ENCODE measurements at regions not wholly inside any gene's neighbourhood (a gene's known extent, or its start where the extent isn't known, plus 50 kb on each side); places are given as distances from the start of the nearest gene placed in this dataset.
"Not testable (repeated sequence)": the region's sequence is repeated elsewhere in the genome, so short reads cannot be mapped to it uniquely, and the experiment has no call there.

- H3K9me3 ChIP-seq, DNase-seq, ATAC-seq: not testable (repeated sequence)
These were observed 73.5 kb downstream of the NPIPA8 start for GRCh38 chr16:18263046-18263445.

DNA sequence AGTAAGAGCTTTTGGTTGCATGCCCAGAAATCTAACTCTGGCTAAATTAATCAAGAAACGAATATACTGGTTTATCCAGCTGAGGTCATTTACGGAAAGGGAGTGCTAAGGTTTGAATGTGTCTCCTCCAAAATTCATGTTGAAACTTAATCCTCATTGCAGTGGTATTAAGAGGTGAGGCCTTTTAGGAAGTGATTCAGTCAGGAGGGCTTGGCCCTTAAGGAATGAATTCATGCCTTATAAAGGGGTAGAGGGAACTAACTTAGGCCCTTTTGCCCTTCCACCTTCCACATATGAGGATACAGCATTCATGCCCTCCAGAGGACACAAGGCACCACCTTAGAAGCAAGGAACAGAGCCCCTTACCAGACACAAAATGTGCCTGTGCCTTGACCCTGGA is 74.7 kb downstream of the NPIPA8 start:
- intact Hi-C loops (cut with DNase I); ATAC-seq; H3K9me3 ChIP-seq; H3K4me1 ChIP-seq; H3K4me3 ChIP-seq; H3K36me3 ChIP-seq; H3K27me3 ChIP-seq; H3K27ac ChIP-seq; DNase-seq: not testable (repeated sequence)

More at GRCh38 chr16:18263046-18263445, 73.5 kb downstream of the NPIPA8 start:
- H3K36me3 ChIP-seq; H3K4me1 ChIP-seq; H3K4me3 ChIP-seq; intact Hi-C loops (cut with DNase I); H3K27ac ChIP-seq; H3K27me3 ChIP-seq: not testable (repeated sequence)

DNA sequence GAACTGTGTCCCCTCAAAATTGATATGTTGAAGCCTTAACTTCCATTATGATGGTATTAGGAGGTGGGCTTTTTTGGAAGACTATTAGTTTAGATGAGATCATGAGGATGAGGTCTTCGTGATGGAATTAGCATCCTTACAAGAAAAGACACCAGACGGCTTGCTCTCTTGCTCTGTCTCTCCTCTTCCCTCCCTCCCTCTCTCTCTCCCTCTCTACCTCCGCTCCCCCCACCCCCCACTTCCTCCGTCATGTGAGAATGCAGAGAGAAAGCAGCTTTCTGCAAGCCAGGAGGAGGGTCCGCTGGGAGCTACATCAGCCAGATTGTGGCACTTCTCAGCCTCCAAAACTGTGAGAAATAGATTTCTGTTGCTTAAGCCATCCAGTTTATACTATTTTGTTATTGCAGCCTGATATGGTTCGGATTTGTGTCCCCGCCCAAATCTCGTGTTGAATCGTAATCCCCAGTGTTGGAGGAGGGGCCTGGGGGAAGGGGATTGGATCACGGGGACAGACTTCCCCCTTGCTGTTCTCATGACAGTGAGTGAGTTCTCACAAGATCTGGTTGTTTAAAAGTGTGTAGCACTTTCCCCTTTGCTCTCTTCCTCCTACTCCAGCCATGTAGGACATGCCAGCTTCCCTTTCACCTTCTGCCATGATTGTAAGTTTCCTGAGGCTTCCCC is 76.9 kb downstream of the NPIPA8 start:
- ATAC-seq; H3K9me3 ChIP-seq; H3K36me3 ChIP-seq; DNase-seq; H3K27me3 ChIP-seq; intact Hi-C loops (cut with DNase I); H3K27ac ChIP-seq; H3K4me3 ChIP-seq; H3K4me1 ChIP-seq: not testable (repeated sequence)

- H3K36me3 ChIP-seq; H3K27ac ChIP-seq; ATAC-seq; intact Hi-C loops (cut with DNase I); DNase-seq; H3K4me3 ChIP-seq; H3K4me1 ChIP-seq; H3K27me3 ChIP-seq; H3K9me3 ChIP-seq: not testable (repeated sequence)
These were observed 83.6 kb downstream of the NPIPA8 start for GRCh38 chr16:18252943-18253342.

DNA sequence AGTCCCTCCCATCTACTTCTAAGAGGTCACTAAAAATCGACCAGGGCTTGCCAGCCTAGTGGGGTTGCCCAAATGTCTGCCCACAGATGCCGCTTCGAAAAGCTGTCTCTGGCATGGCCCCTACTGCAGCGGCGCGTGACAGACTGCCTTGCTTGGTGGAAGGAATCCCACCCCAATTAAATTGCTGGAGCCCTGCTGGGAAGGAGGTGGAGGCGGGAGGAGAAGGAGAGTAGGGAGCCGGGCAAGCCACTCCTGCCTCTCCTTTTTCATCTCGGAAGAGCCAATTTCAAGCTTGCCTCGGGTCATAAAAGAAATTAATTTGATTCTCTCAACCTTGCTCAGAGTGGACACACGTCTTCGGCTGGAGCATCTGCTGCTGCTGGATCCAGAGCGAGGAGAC is 106.0 kb downstream of the NPIPA8 start:
- intact Hi-C loops (cut with DNase I); H3K36me3 ChIP-seq; H3K9me3 ChIP-seq; DNase-seq; H3K4me3 ChIP-seq; ATAC-seq; H3K27ac ChIP-seq; H3K4me1 ChIP-seq; H3K27me3 ChIP-seq: not testable (repeated sequence)

DNA sequence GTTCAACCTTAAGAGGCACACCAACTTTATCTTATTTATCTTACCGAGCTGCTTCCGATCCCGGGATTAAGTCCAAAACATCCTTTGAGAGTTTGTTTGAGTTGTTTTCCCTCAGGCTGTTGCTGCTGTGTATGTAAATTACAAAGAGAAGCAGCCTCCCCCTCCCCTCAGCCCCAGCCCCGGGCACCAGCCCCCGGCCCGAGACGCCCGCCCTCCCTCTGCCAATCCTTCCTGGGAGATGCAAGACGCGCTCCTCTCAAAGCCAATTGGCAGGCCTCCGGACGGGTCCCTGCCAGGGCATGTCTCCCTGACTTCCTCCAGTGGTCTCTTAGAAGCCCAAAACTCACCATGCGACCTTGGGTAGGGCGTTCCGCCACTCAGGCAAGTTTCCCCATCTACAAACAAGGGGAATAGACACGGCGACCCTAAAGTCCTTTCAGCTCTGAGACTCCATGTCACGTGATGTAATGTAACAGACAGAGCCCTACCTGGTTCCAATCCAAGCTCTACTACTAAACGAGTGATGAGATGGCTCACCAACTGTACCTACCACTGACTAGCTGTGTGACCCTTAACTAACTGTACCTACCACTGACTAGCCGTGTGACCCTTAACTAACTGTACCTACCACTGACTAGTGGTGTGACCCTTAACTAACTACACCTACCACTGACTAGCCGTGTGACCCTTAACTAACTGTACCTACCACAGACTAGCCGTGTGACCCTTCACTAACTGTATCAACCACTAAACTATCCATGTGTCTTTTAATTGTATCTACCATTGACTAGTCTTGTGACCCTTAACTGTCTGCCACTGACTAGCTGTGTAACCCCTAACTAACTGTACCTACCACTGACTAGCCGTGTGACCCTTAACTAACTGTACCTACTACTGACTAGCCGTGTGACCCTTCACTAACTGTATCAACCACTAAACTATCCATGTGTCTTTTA is 114.2 kb downstream of the NPIPA8 start:
- H3K27ac ChIP-seq; ATAC-seq; H3K36me3 ChIP-seq; H3K4me3 ChIP-seq; intact Hi-C loops (cut with DNase I); H3K4me1 ChIP-seq; DNase-seq; H3K27me3 ChIP-seq; H3K9me3 ChIP-seq: not testable (repeated sequence)

DNA sequence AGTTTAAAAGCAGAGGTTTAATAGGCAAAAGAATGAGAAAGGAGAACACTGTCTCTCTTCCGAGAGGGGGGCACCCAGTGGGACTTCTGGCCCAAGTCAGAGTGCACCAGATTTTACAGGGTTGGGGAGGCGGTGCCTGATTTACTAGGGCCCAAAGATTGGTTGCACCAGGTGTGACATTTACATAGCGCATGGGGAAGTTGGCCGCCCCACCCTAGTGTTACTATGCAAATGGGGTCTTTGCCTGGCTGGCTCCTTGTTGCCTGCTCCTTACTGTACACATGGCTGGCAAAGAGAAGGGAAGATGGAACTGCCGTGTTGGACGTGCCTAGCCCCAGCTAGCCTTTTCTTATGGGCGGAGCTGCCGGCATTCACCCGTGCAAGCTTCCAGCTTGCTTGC is 118.8 kb downstream of the NPIPA8 start:
- H3K27me3 ChIP-seq; H3K27ac ChIP-seq; H3K4me1 ChIP-seq; H3K36me3 ChIP-seq; ATAC-seq; H3K9me3 ChIP-seq; DNase-seq; intact Hi-C loops (cut with DNase I); H3K4me3 ChIP-seq: not testable (repeated sequence)

GRCh38 chr16:18216814-18217213 is 119.7 kb downstream of the NPIPA8 start:
- H3K36me3 ChIP-seq; H3K4me1 ChIP-seq; DNase-seq; H3K4me3 ChIP-seq; H3K9me3 ChIP-seq; intact Hi-C loops (cut with DNase I); ATAC-seq; H3K27ac ChIP-seq; H3K27me3 ChIP-seq: not testable (repeated sequence)

GRCh38 chr16:18213810-18214209 is 122.7 kb downstream of the NPIPA8 start:
- not testable (repeated sequence) for H3K4me1 ChIP-seq, ATAC-seq

DNA sequence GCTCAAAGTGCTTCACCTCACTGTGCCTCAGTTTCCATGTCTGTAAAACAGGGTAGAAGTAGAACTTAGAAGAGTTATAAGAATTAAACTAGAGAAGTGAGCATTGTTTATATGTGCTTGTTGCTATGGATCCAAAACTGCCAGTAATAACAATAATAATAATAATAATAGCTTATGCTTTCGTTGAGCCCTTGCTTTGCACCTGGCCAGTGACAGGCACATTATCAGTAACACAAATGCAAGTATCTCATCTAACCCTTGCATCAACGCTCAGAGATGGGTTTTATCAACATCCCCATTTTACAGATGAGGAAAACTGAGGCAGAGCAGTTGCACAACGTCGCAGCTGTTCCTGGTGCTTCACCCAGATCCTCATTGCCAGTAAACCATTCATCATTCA is 125.0 kb downstream of the NPIPA8 start:
- intact Hi-C loops (cut with DNase I); H3K4me1 ChIP-seq; H3K27ac ChIP-seq; H3K4me3 ChIP-seq; H3K27me3 ChIP-seq; H3K36me3 ChIP-seq; ATAC-seq; DNase-seq; H3K9me3 ChIP-seq: not testable (repeated sequence)

More at GRCh38 chr16:18213810-18214209, 122.7 kb downstream of the NPIPA8 start:
- H3K27ac ChIP-seq; intact Hi-C loops (cut with DNase I); H3K36me3 ChIP-seq; H3K9me3 ChIP-seq; H3K4me3 ChIP-seq; H3K27me3 ChIP-seq; DNase-seq: not testable (repeated sequence)

GRCh38 chr16:18204786-18205185 is 131.8 kb downstream of the NPIPA8 start:
- H3K36me3 ChIP-seq; H3K4me1 ChIP-seq; H3K27ac ChIP-seq; H3K27me3 ChIP-seq; ATAC-seq; intact Hi-C loops (cut with DNase I); H3K9me3 ChIP-seq; H3K4me3 ChIP-seq; DNase-seq: not testable (repeated sequence)

DNA sequence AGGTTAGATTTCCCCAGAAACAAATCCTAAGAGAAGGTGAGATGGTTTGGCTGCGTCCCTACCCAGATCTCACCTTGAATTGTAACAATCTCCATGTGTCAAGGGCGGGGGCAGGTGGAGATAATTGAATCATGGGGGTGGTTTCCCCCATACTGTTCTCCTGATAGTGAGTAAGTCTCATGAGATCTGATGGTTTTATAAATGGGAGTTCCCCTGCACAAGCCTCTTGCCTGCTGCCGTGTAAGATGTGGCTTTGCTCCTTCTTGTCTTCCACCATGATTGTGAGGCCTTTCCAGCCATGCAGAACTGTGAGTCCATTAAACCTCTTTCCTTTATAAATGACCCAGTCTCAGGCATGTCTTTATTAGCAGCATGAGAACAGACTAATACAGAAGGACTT is 132.2 kb downstream of the NPIPA8 start:
- H3K27ac ChIP-seq; ATAC-seq; H3K36me3 ChIP-seq; H3K9me3 ChIP-seq; H3K4me3 ChIP-seq; DNase-seq; H3K4me1 ChIP-seq; H3K27me3 ChIP-seq; intact Hi-C loops (cut with DNase I): not testable (repeated sequence)

- H3K27me3 ChIP-seq; H3K4me1 ChIP-seq; H3K4me3 ChIP-seq; H3K27ac ChIP-seq; intact Hi-C loops (cut with DNase I); DNase-seq; H3K9me3 ChIP-seq; ATAC-seq; H3K36me3 ChIP-seq: not testable (repeated sequence)
These were observed 135.0 kb downstream of the NPIPA8 start for GRCh38 chr16:18201511-18201910.

Measured in left lung (tissue), 4 donors.